K562 (cell line): ENCODE measurements at regions not wholly inside any gene's neighbourhood (a gene's known extent, or its start where the extent isn't known, plus 50 kb on each side); places are given as distances from the start of the nearest gene placed in this dataset.

Experiments used
- ATAC-seq: fragments of 200-7000 bp; cut with Tn5 transposase; 3 replicates; pipeline ENCODE4 v1.9.1; 2020; ENCODE audit warnings: moderate library complexity
- BruUV-seq: library from RNA; stranded (reverse); fragments of 400-500 nt; replicated peaks from 2 replicates; lab custom pipeline; 2021; lab: Mats Ljungman, UMichigan
- CTCF ChIA-PET: fragments of 300-600 bp; formaldehyde crosslinking; extraction: SDS; loops from one replicate; lab custom pipeline; 2021; ENCODE audit warnings: low intra/inter-chr PET ratio; lab: Yijun Ruan, JAX
- POLR2A ChIA-PET: fragments of 300-600, 350-650 bp; sonication (Branson Sonifier 250); formaldehyde crosslinking; extraction: SDS; loops from one replicate; lab custom pipeline; 2021; ENCODE audit warnings: antibody characterized with exemption, inconsistent platforms; lab: Yijun Ruan, JAX
- DNase-seq, 4 experiments: peaks; one replicate each; pipeline versions ENCODE4 v3.0.0 to v3.0.0-alpha.2; 2011 to 2018; ENCODE audit warnings: low spot score in 3 of 4, mixed read lengths in 3 of 4; ENCODE audit errors: extremely low read depth in 1 of 4
- FAIRE-seq: peaks from 2 replicates; lab custom pipeline; 2011; peaks lifted over from hg19 to GRCh38; lab: Jason Lieb, UNC
- H2AFZ ChIP-seq: 2 replicates; pipeline ENCODE4 v1.6.0; 2011; ENCODE audit warnings: low read depth, low read length, control low read depth, inconsistent platforms
- H3K27ac ChIP-seq: fragments of 200-600 bp; 3 replicates; pipeline ENCODE4 v1.8.0; 2011; ENCODE audit warnings: low read depth, mild to moderate bottlenecking, control low read depth, inconsistent platforms, low read length, moderate library complexity, mixed read lengths; ENCODE audit errors: extremely low read depth
- H3K27me3 ChIP-seq, 2 experiments: fragments of 300-600 bp in 1 of 2; 2 replicates in 1 of 2; 3 replicates in 1 of 2; pipeline versions ENCODE4 v1.6.0 to v1.8.0; 2011; ENCODE audit warnings: inconsistent platforms in 2 of 2, low read length in 2 of 2, mild to moderate bottlenecking in 1 of 2, mixed read lengths in 1 of 2, moderate library complexity in 1 of 2; ENCODE audit not compliant: control insufficient read depth in 2 of 2, insufficient read depth in 2 of 2
- H3K36me3 ChIP-seq: fragments of 300-600 bp; 3 replicates; pipeline ENCODE4 v1.8.0; 2011; ENCODE audit warnings: mild to moderate bottlenecking, low read length, inconsistent platforms; ENCODE audit not compliant: control insufficient read depth, insufficient read depth
- H3K4me1 ChIP-seq, 2 experiments: fragments of 200-600 bp in 1 of 2; replicated peaks in 1 of 2; 2 replicates in 1 of 2; 3 replicates in 1 of 2; pipeline versions ENCODE4 v1.5.1 to v1.8.0; 2011; ENCODE audit warnings: inconsistent platforms in 2 of 2, low read length in 2 of 2, mild to moderate bottlenecking in 1 of 2, mixed read lengths in 1 of 2, moderate library complexity in 1 of 2; ENCODE audit not compliant: control insufficient read depth in 2 of 2, insufficient read depth in 2 of 2
- H3K4me2 ChIP-seq: 2 replicates; pipeline ENCODE4 v1.6.1; 2011; ENCODE audit warnings: low read length, control low read depth, inconsistent platforms, mixed read lengths; ENCODE audit not compliant: insufficient read depth
- H3K4me3 ChIP-seq: fragments of 200-600 bp; sonication (generic), shearing (Covaris generic); 2 replicates; pipeline ENCODE4 v1.5.1; 2016; ENCODE audit warnings: control low read depth, inconsistent platforms
- H3K79me2 ChIP-seq: fragments of 200-600 bp; 3 replicates; pipeline ENCODE4 v1.8.0; 2011; ENCODE audit warnings: low read length, inconsistent platforms; ENCODE audit not compliant: control insufficient read depth, insufficient read depth
- H3K9ac ChIP-seq, 2 experiments: 2 replicates each; pipeline versions ENCODE4 v1.6.0 to v1.6.1; 2011; ENCODE audit warnings: low read depth in 2 of 2, low read length in 2 of 2, control low read depth in 1 of 2, inconsistent platforms in 1 of 2, mild to moderate bottlenecking in 1 of 2, mixed read lengths in 1 of 2; ENCODE audit not compliant: insufficient read depth in 1 of 2
- H3K9me1 ChIP-seq: one replicate; pipeline ENCODE4 v1.6.0; 2011; ENCODE audit warnings: inconsistent platforms, mild to moderate bottlenecking, low read length, moderate library complexity; ENCODE audit not compliant: control insufficient read depth, insufficient read depth
- H3K9me3 ChIP-seq: replicated peaks from 2 replicates; pipeline ENCODE4 v1.5.1; 2011; ENCODE audit warnings: low read depth, low read length, inconsistent platforms; ENCODE audit not compliant: control insufficient read depth, insufficient read depth
- H4K20me1 ChIP-seq: replicated peaks from 2 replicates; pipeline ENCODE4 v1.6.1; 2011; ENCODE audit warnings: low read length, inconsistent platforms, mixed read lengths; ENCODE audit not compliant: control insufficient read depth, insufficient read depth
- ADNP ChIP-seq: fragments of 200-800 bp; sonication (Bioruptor generic); IDR thresholded peaks from 2 replicates; pipeline ENCODE4 v1.6.1; 2016; ENCODE audit warnings: missing genetic modification characterization, missing compliant biosample characterization
- RBM14 ChIP-seq: fragments of 200-400 bp; formaldehyde crosslinking; IDR thresholded peaks from 2 replicates; pipeline ENCODE4 v1.6.1; 2018; ENCODE audit warnings: low read depth, mild to moderate bottlenecking, low read length, moderate library complexity, borderline replicate concordance; ENCODE audit not compliant: insufficient read depth
- ZBTB43 ChIP-seq: sonication (generic); formaldehyde crosslinking; IDR thresholded peaks from 2 replicates; pipeline ENCODE4 v1.8.0; 2023; ENCODE audit warnings: mild to moderate bottlenecking, missing genetic modification reagents
- ZC3H11A ChIP-seq: IDR thresholded peaks from 2 replicates; pipeline ENCODE4 v1.6.1; 2012; ENCODE audit warnings: low read depth, low read length, improper control_type of control experiment
- ZNF354B ChIP-seq: fragments of 250-450 bp; sonication (Bioruptor Pico); IDR thresholded peaks from 2 replicates; pipeline ENCODE4 v1.4.0; 2020
- in situ Hi-C: fragments of 300-500 bp; cut with MboI; formaldehyde crosslinking; loops from 4 replicates; pipeline ENCODE4 v1.15.0; 2018; ENCODE audit warnings: inconsistent platforms, mixed read lengths
- intact Hi-C: fragments of 100-400 bp; cut with micrococcal nuclease; formaldehyde crosslinking; loops from 2 replicates; pipeline ENCODE4 v1.14.2; 2022

GRCh38 chr6:145451029-145451428, 284.3 kb downstream of the EPM2A start (continued):
- TF ChIP-seq ZC3H11A (no peak), ADNP (tag) (no peak), ZNF354B (CRISPR knock-in tag) (no peak), RBM14 (no peak)

GRCh38 chr6:145453376-145453775, 281.9 kb downstream of the EPM2A start:
- H4K20me1 ChIP-seq, result no peaks in the 10 kb centered on the region
- H3K9me1 ChIP-seq, result no peaks in the 10 kb centered on the region
- ChIA-PET POLR2A (no interaction called here), CTCF (no interaction called here)
- ATAC-seq, result no peak
- no TSS peak for BruUV-seq
- no peak for FAIRE-seq
- no peaks in the 10 kb centered on the region for H3K79me2 ChIP-seq
- no peak overlapping the region for H3K27ac ChIP-seq
- no peaks in the 10 kb centered on the region; the same call in 1 of the 2 replicates for H3K9me3 ChIP-seq
- H3K4me2 ChIP-seq, result no peak overlapping the region
- H3K4me3 ChIP-seq, result no peak overlapping the region
- no peak overlapping the region for H3K9ac ChIP-seq
- H2AFZ ChIP-seq, result no peak overlapping the region
- in situ Hi-C loops, result no loop called here
- H3K4me1 ChIP-seq, result no peaks in the 10 kb centered on the region
- no peak for DNase-seq
- no peak for TF ChIP-seq ZBTB43 (CRISPR knock-in tag)
- intact Hi-C loops, result no loop called here
- no peaks in the 10 kb centered on the region for H3K27me3 ChIP-seq
- H3K36me3 ChIP-seq, result no peaks in the 10 kb centered on the region
